ENCODE measurements at regions not wholly inside any gene's neighbourhood (a gene's known extent, or its start where the extent isn't known, plus 50 kb on each side); places are given as distances from the start of the nearest gene placed in this dataset.

DNA sequence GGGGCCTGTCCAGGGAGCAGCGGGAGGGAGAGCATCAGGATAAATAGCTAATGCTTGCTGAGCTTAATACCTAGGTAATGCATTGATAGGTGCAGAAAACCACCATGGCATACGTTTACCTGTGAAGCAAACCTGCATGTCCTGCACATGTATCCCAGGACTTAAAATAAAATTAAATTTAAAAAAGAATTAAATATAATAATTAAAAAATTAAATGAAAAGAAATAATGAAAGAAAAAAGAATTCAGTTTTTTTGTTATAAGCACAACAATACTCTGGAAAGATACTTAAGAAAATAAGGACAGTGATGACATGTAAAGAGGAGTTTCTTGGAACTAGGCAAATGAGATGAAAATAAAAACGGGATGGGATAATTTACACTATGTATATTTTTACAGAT, 386.2 kb downstream of the LRRIQ3 start:
- TF ChIP-seq, protein P1, sequence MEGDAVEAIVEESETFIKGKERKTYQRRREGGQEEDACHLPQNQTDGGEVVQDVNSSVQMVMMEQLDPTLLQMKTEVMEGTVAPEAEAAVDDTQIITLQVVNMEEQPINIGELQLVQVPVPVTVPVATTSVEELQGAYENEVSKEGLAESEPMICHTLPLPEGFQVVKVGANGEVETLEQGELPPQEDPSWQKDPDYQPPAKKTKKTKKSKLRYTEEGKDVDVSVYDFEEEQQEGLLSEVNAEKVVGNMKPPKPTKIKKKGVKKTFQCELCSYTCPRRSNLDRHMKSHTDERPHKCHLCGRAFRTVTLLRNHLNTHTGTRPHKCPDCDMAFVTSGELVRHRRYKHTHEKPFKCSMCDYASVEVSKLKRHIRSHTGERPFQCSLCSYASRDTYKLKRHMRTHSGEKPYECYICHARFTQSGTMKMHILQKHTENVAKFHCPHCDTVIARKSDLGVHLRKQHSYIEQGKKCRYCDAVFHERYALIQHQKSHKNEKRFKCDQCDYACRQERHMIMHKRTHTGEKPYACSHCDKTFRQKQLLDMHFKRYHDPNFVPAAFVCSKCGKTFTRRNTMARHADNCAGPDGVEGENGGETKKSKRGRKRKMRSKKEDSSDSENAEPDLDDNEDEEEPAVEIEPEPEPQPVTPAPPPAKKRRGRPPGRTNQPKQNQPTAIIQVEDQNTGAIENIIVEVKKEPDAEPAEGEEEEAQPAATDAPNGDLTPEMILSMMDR (IDR thresholded peaks at IDR 0.05; ENCODE audit: insufficient read depth, low read length, poor library complexity, severe bottlenecking), result no peak
- TF ChIP-seq EZH2phosphoT487 (conservative IDR thresholded peaks at IDR 0.05; ENCODE audit: low read length), result no peak
